ENCODE measurements at regions not wholly inside any gene's neighbourhood (a gene's known extent, or its start where the extent isn't known, plus 50 kb on each side); places are given as distances from the start of the nearest gene placed in this dataset.

- DNase-seq (ENCODE audit: low spot score) (no peak), ATAC-seq (no peak)
- H3K27ac Mint-ChIP-seq = no peak overlapping the region
- no peaks in the 10 kb centered on the region for H3K27me3 Mint-ChIP-seq
- H3K4me1 Mint-ChIP-seq (ENCODE audit: low read depth in 2 of 2) = no peaks in the 10 kb centered on the region
- no peak overlapping the region for H3K4me3 Mint-ChIP-seq
- H3K9me3 Mint-ChIP-seq = no peaks in the 10 kb centered on the region
- H3K36me3 Mint-ChIP-seq = no peaks in the 10 kb centered on the region
Observed at GRCh38 chr6:21679761-21680265, 86.3 kb downstream of the SOX4 start.

- Mint-ChIP-seq H3K9me3 (no peaks in the 10 kb centered on the region), H3K4me3 (no peak overlapping the region), H3K27me3 (no peaks in the 10 kb centered on the region), H3K36me3 (no peaks in the 10 kb centered on the region), H3K4me1 (ENCODE audit: low read depth in 2 of 2) (no peaks in the 10 kb centered on the region), H3K27ac (no peak overlapping the region)
- ATAC-seq (no peak), DNase-seq (ENCODE audit: low spot score) (no peak)
Observed at GRCh38 chr6:21680611-21681010, 87.1 kb downstream of the SOX4 start.

GRCh38 chr6:21690489-21690888, 96.9 kb downstream of the SOX4 start:
- no peaks in the 10 kb centered on the region for H3K4me1 Mint-ChIP-seq (ENCODE audit: low read depth in 2 of 2)

GRCh38 chr6:21691685-21692346, 98.3 kb downstream of the SOX4 start:
- DNase-seq (ENCODE audit: low spot score) (no peak), ATAC-seq (no peak)
- Mint-ChIP-seq H3K4me3 (no peak overlapping the region), H3K4me1 (ENCODE audit: low read depth in 2 of 2) (no peaks in the 10 kb centered on the region), H3K27ac (no peak overlapping the region), H3K27me3 (peaks cover 0 to 7% of the 10 kb centered on the region in 2 donors), H3K36me3 (no peaks in the 10 kb centered on the region), H3K9me3 (peaks cover 4% of the 10 kb centered on the region)

More at GRCh38 chr6:21690489-21690888, 96.9 kb downstream of the SOX4 start:
- H3K27ac Mint-ChIP-seq = no peak overlapping the region
- peaks cover 4% of the 10 kb centered on the region for H3K9me3 Mint-ChIP-seq
- no peak overlapping the region for H3K4me3 Mint-ChIP-seq
- H3K27me3 Mint-ChIP-seq = peaks cover 0 to 7% of the 10 kb centered on the region in 2 donors
- ATAC-seq = no peak
- no peaks in the 10 kb centered on the region for H3K36me3 Mint-ChIP-seq
- no peak for DNase-seq (ENCODE audit: low spot score)

DNA sequence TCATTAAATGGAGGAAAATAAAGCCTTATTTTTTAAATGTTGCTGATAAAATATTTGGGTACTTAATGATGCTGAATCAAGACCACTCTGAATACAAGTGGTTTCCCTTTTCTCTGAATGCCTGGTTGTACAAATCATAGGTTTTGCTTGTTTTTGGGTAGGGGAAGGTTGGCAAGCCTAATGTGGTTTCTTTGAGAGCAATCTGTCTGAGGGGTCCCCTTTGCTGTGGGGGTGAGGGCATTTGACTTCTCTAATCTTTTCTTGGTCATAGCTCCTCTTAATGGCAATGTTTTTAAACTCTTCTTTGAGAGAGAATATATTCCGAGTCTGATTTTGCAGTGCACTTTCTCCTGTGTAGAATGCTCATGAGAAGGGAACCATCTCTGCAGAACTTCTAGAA, 99.2 kb downstream of the SOX4 start:
- peaks cover 3% of the 10 kb centered on the region for H3K9me3 Mint-ChIP-seq

GRCh38 chr6:21694168-21694567, 100.6 kb downstream of the SOX4 start:
- H3K4me1 Mint-ChIP-seq (ENCODE audit: low read depth in 2 of 2) = no peaks in the 10 kb centered on the region
- DNase-seq (ENCODE audit: low spot score) (no peak), ATAC-seq (no peak)
- H3K4me3 Mint-ChIP-seq = no peak overlapping the region
- no peaks in the 10 kb centered on the region for H3K36me3 Mint-ChIP-seq
- H3K27ac Mint-ChIP-seq = no peak overlapping the region
- no peaks in the 10 kb centered on the region for H3K9me3 Mint-ChIP-seq
- H3K27me3 Mint-ChIP-seq = peaks cover 0 to 7% of the 10 kb centered on the region in 2 donors

More for the DNA sequence above, 99.2 kb downstream of the SOX4 start:
- no peaks in the 10 kb centered on the region for H3K36me3 Mint-ChIP-seq
- peaks cover 0 to 7% of the 10 kb centered on the region in 2 donors for H3K27me3 Mint-ChIP-seq
- DNase-seq (ENCODE audit: low spot score) = no peak
- no peak for ATAC-seq
- no peaks in the 10 kb centered on the region for H3K4me1 Mint-ChIP-seq (ENCODE audit: low read depth in 2 of 2)
- H3K4me3 Mint-ChIP-seq = no peak overlapping the region
- H3K27ac Mint-ChIP-seq = no peak overlapping the region

GRCh38 chr6:21707524-21708319, 114.2 kb downstream of the SOX4 start:
- Mint-ChIP-seq H3K4me3 (no peak overlapping the region), H3K4me1 (ENCODE audit: low read depth in 2 of 2) (no peaks in the 10 kb centered on the region), H3K27me3 (peaks cover 0 to 2% of the 10 kb centered on the region in 2 donors), H3K36me3 (no peaks in the 10 kb centered on the region), H3K9me3 (no peaks in the 10 kb centered on the region), H3K27ac (no peak overlapping the region)
- DNase-seq (ENCODE audit: low spot score) (no peak), ATAC-seq (no peak)

GRCh38 chr6:21708320-21708580, 114.7 kb downstream of the SOX4 start:
- Mint-ChIP-seq H3K9me3 (no peaks in the 10 kb centered on the region), H3K27me3 (peaks cover 0 to 2% of the 10 kb centered on the region in 2 donors), H3K4me1 (ENCODE audit: low read depth in 2 of 2) (no peaks in the 10 kb centered on the region), H3K4me3 (no peak overlapping the region), H3K36me3 (no peaks in the 10 kb centered on the region), H3K27ac (no peak overlapping the region)
- no peak for DNase-seq (ENCODE audit: low spot score)
- ATAC-seq = no peak

GRCh38 chr6:21710216-21710615, 116.7 kb downstream of the SOX4 start:
- Mint-ChIP-seq H3K9me3 (no peaks in the 10 kb centered on the region), H3K36me3 (no peaks in the 10 kb centered on the region)

GRCh38 chr6:21710908-21711627, 117.5 kb downstream of the SOX4 start:
- DNase-seq (ENCODE audit: low spot score) (no peak), ATAC-seq (no peak)
- H3K27ac Mint-ChIP-seq = no peak overlapping the region
- H3K4me3 Mint-ChIP-seq = no peak overlapping the region
- no peaks in the 10 kb centered on the region for H3K36me3 Mint-ChIP-seq
- no peaks in the 10 kb centered on the region for H3K9me3 Mint-ChIP-seq
- H3K27me3 Mint-ChIP-seq = peaks cover 0 to 4% of the 10 kb centered on the region in 2 donors
- H3K4me1 Mint-ChIP-seq (ENCODE audit: low read depth in 2 of 2) = no peaks in the 10 kb centered on the region

More at GRCh38 chr6:21710216-21710615, 116.7 kb downstream of the SOX4 start:
- DNase-seq (ENCODE audit: low spot score) (no peak), ATAC-seq (no peak)
- H3K27ac Mint-ChIP-seq = no peak overlapping the region
- no peaks in the 10 kb centered on the region for H3K4me1 Mint-ChIP-seq (ENCODE audit: low read depth in 2 of 2)
- H3K4me3 Mint-ChIP-seq = no peak overlapping the region
- H3K27me3 Mint-ChIP-seq = peaks cover 0 to 4% of the 10 kb centered on the region in 2 donors

GRCh38 chr6:21712213-21712612, 118.7 kb downstream of the SOX4 start:
- Mint-ChIP-seq H3K4me1 (ENCODE audit: low read depth in 2 of 2) (no peaks in the 10 kb centered on the region), H3K4me3 (no peak overlapping the region), H3K9me3 (no peaks in the 10 kb centered on the region), H3K27ac (no peak overlapping the region), H3K36me3 (no peaks in the 10 kb centered on the region), H3K27me3 (peaks cover 0 to 4% of the 10 kb centered on the region in 2 donors)
- DNase-seq (ENCODE audit: low spot score) (no peak), ATAC-seq (peak in 1 of 2 donors; percentile 28)

DNA sequence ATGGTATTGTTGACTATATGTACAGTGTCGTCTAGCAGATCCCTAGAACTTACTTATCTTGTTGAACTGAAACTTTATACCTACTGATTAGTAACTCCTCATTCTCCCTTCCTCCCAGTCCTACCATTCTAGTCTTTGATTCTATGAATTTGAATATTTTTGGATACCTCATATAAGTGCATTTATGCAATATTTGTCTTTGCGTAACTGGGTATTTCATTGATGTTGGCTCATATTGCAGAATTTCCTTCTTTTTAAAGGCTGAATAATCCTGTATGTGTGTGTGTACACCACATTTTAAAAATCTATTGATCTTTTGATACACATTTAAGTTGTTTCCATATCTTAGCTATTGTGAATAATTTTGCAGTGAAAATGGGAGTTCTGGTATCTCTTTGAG, 119.9 kb downstream of the SOX4 start:
- Mint-ChIP-seq H3K27me3 (peaks cover 0 to 2% of the 10 kb centered on the region in 2 donors), H3K36me3 (no peaks in the 10 kb centered on the region), H3K4me1 (ENCODE audit: low read depth in 2 of 2) (no peaks in the 10 kb centered on the region), H3K4me3 (no peak overlapping the region), H3K27ac (no peak overlapping the region), H3K9me3 (no peaks in the 10 kb centered on the region)
- DNase-seq (ENCODE audit: low spot score) (no peak), ATAC-seq (no peak)

- Mint-ChIP-seq H3K4me3 (no peak overlapping the region), H3K9me3 (no peaks in the 10 kb centered on the region), H3K36me3 (no peaks in the 10 kb centered on the region), H3K27me3 (peaks cover 0 to 2% of the 10 kb centered on the region in 2 donors), H3K4me1 (ENCODE audit: low read depth in 2 of 2) (no peaks in the 10 kb centered on the region), H3K27ac (no peak overlapping the region)
- ATAC-seq (no peak), DNase-seq (ENCODE audit: low spot score) (no peak)
Observed at GRCh38 chr6:21715180-21715579, 121.6 kb downstream of the SOX4 start.

DNA sequence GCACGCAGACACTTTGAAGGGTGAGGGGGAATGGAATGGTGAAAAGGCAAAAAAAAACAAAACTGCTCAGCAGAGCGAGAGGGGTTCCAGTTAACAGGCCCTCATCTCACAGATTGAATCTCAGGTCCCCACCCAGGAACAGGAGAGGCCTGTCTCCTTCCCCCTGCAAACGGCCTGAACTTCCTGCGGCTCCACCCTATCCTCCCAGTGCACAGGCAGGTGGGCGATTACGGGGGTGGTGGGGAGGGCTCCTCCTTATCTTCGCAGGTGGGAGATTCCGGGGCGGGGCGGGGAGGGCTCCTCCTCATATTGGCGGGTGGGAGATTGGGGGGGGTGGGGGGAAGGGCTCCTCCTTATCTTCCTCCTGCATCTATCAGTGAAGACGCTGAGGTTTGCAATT, 129.0 kb downstream of the SOX4 start:
- ATAC-seq = no peak
- DNase-seq (ENCODE audit: low spot score) = no peak
- H3K27me3 Mint-ChIP-seq = peaks cover 0 to 3% of the 10 kb centered on the region in 2 donors
- H3K4me3 Mint-ChIP-seq = no peak overlapping the region
- no peak overlapping the region for H3K27ac Mint-ChIP-seq
- H3K36me3 Mint-ChIP-seq = no peaks in the 10 kb centered on the region
- no peaks in the 10 kb centered on the region for H3K4me1 Mint-ChIP-seq (ENCODE audit: low read depth in 2 of 2)
- H3K9me3 Mint-ChIP-seq = no peaks in the 10 kb centered on the region

Data from natural killer cell treated with Interleukin-12 subunit alpha and Interleukin-12 subunit beta and Interleukin-15 and Interleukin-18, amount 100 ng/mL, for 72 hours (primary cell).